SK-N-SH (cell line): ENCODE measurements at regions not wholly inside any gene's neighbourhood (a gene's known extent, or its start where the extent isn't known, plus 50 kb on each side); places are given as distances from the start of the nearest gene placed in this dataset.

Experiments used
- CTCF ChIP-seq: fragments of 200-600 bp; sonication (generic); IDR thresholded peaks from 2 replicates; pipeline ENCODE4 v1.6.1; 2017; ENCODE audit warnings: antibody characterized with exemption, mild to moderate bottlenecking, moderate library complexity
- ELF1 ChIP-seq: IDR thresholded peaks from 2 replicates; pipeline ENCODE4 v1.4.0; 2012
- FOXM1 ChIP-seq: IDR thresholded peaks from 2 replicates; pipeline ENCODE4 v1.4.0; 2012; ENCODE audit warnings: low read depth, mild to moderate bottlenecking
- GATA2 ChIP-seq: sonication (generic); formaldehyde crosslinking; IDR thresholded peaks from 2 replicates; pipeline ENCODE4 v1.5.0; 2020; ENCODE audit warnings: mild to moderate bottlenecking, missing genetic modification reagents
- MXI1 ChIP-seq: IDR thresholded peaks from 2 replicates; pipeline ENCODE4 v1.6.1; 2012; ENCODE audit warnings: mild to moderate bottlenecking, low read depth, low read length, improper control_type of control experiment
- NRF1 ChIP-seq: IDR thresholded peaks from 2 replicates; pipeline ENCODE4 v1.6.1; 2012; ENCODE audit warnings: low read depth, mild to moderate bottlenecking, low read length
- RAD21 ChIP-seq: IDR thresholded peaks from 2 replicates; pipeline ENCODE4 v1.6.1; 2012; ENCODE audit warnings: mild to moderate bottlenecking, low read length
- RCOR1 ChIP-seq: fragments of 150-350 bp; IDR thresholded peaks from 2 replicates; pipeline ENCODE4 v1.6.1; 2017; ENCODE audit warnings: antibody characterized with exemption, low read length
- RFX5 ChIP-seq: IDR thresholded peaks from 2 replicates; pipeline ENCODE4 v1.6.1; 2012; ENCODE audit warnings: mild to moderate bottlenecking, improper control_type of control experiment, low read length
- TAF1 ChIP-seq: IDR thresholded peaks from 2 replicates; pipeline ENCODE4 v1.6.1; 2012; ENCODE audit warnings: low read depth, mild to moderate bottlenecking, low read length, moderate library complexity, borderline replicate concordance

DNA sequence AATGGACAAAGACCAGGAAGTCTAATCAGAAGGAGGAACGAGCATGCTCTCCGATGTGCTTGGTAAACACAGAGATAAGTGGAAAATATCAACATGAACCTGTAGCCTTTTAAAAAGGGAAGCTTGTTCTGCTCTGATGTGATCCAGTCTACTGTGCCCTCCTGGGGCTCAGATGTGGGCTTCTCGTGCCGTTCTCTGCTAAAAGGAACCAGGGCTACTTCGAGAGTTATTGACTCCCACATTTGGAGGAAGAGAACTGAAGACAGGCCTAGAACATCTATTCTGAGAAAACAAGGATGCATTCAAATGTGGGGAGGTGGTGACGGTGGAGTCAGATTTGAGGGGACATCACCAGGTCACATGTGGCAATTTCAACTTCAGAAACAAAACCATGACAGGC lies 325.4 kb downstream of the GLRX3 start:
- TF ChIP-seq CTCF (no peak), RFX5 (no peak), NRF1 (no peak), GATA2 (no peak), RAD21 (no peak), TAF1 (no peak), FOXM1 (no peak), ELF1 (no peak), MXI1 (no peak), RCOR1 (no peak)
